NB4 (cell line): ENCODE measurements at regions not wholly inside any gene's neighbourhood (a gene's known extent, or its start where the extent isn't known, plus 50 kb on each side); places are given as distances from the start of the nearest gene placed in this dataset.

Experiments used
- DNase-seq: peaks from one replicate; pipeline ENCODE4 v3.0.0; 2010; ENCODE audit warnings: low read depth
- H3K4me3 ChIP-seq: one replicate; pipeline ENCODE4 v1.5.1; 2011; ENCODE audit warnings: mild to moderate bottlenecking, low read depth, low read length, moderate library complexity
- MYC ChIP-seq: IDR thresholded peaks from 2 replicates; pipeline ENCODE4 v1.6.1; 2011; ENCODE audit warnings: low read depth, low read length
- POLR2A ChIP-seq: IDR thresholded peaks from 2 replicates; pipeline ENCODE4 v1.6.1; 2011; ENCODE audit warnings: mild to moderate bottlenecking; ENCODE audit not compliant: insufficient read length; ENCODE audit errors: extremely low read depth
- TF ChIP-seq, protein P1 (sequence below): IDR thresholded peaks from 2 replicates; pipeline ENCODE4 v1.6.1; 2011; ENCODE audit warnings: low read depth, low read length
- TF ChIP-seq, protein P2 (sequence below): IDR thresholded peaks from one replicate; pipeline ENCODE4 v1.5.1; 2012; ENCODE audit warnings: low read depth, low read length

DNA sequence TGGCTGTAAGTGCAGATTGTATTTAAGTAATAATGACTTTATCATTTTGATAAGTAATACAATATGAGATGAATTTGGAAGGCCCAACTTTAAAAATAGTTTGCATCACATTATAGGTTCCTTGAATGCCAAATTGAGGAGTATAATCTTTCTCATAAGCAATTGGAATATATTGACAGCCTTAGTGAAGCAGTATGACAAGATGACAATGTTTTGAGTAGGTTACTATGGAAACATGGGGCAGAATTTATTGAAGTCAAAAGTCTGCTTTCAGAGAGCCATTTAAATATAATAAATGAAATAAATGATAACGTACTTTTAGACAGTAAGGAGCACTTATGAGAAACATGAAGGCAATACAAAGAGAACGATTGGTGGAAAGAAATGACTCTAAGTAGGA, 776.4 kb downstream of the TECRL start:
- TF ChIP-seq MYC (no peak), POLR2A (no peak)
- TF ChIP-seq, protein P1, sequence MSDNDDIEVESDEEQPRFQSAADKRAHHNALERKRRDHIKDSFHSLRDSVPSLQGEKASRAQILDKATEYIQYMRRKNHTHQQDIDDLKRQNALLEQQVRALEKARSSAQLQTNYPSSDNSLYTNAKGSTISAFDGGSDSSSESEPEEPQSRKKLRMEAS, result no peak
- TF ChIP-seq, protein P2, sequence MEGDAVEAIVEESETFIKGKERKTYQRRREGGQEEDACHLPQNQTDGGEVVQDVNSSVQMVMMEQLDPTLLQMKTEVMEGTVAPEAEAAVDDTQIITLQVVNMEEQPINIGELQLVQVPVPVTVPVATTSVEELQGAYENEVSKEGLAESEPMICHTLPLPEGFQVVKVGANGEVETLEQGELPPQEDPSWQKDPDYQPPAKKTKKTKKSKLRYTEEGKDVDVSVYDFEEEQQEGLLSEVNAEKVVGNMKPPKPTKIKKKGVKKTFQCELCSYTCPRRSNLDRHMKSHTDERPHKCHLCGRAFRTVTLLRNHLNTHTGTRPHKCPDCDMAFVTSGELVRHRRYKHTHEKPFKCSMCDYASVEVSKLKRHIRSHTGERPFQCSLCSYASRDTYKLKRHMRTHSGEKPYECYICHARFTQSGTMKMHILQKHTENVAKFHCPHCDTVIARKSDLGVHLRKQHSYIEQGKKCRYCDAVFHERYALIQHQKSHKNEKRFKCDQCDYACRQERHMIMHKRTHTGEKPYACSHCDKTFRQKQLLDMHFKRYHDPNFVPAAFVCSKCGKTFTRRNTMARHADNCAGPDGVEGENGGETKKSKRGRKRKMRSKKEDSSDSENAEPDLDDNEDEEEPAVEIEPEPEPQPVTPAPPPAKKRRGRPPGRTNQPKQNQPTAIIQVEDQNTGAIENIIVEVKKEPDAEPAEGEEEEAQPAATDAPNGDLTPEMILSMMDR, result no peak
- H3K4me3 ChIP-seq, result no peak overlapping the region
- no peak for DNase-seq

DNA sequence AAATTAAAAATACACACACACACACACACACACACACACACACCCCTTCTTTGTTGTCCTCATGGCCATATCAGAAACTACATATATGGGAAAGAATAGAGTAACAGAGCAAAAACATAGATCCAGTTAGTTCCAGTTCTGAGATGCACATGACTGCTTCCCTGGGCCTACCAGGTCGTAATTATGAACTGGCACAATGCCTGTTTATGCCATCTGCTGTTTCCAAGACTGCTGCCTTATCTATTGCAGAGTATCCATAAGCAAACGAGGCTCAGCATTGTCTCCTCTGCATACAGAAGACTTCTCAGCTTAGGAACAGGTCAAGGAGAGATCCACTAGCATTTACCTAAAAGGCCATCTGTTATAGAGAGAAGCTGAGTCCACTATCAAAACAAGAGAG, 789.0 kb downstream of the TECRL start:
- H3K4me3 ChIP-seq, result no peak overlapping the region
- TF ChIP-seq POLR2A, result no peak
- TF ChIP-seq MYC, result no peak
- TF ChIP-seq, protein P2, result no peak
- TF ChIP-seq, protein P1, result no peak
- no peak for DNase-seq

DNA sequence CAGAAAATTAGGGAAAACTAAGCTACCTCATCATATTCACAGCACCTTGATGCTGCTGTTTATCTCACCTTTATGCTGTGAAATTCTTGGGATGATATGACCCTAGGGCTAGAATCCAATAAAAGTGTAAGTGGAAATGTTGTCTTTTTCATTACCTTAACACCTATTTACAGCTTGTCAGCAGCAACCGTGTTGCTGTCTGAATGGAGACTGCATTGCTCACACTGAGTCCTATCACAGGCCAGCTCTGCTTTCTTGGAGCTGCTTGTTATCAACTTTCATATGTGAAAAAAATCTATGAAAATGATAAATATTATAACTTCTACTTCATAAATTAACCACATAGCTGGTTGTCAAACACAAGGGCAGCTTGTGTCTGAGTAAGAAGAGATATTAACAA, 789.5 kb downstream of the TECRL start:
- no peak for DNase-seq
- no peak overlapping the region for H3K4me3 ChIP-seq
- TF ChIP-seq, protein P1, result no peak
- no peak for TF ChIP-seq MYC
- TF ChIP-seq, protein P2, result no peak
- TF ChIP-seq POLR2A, result no peak

DNA sequence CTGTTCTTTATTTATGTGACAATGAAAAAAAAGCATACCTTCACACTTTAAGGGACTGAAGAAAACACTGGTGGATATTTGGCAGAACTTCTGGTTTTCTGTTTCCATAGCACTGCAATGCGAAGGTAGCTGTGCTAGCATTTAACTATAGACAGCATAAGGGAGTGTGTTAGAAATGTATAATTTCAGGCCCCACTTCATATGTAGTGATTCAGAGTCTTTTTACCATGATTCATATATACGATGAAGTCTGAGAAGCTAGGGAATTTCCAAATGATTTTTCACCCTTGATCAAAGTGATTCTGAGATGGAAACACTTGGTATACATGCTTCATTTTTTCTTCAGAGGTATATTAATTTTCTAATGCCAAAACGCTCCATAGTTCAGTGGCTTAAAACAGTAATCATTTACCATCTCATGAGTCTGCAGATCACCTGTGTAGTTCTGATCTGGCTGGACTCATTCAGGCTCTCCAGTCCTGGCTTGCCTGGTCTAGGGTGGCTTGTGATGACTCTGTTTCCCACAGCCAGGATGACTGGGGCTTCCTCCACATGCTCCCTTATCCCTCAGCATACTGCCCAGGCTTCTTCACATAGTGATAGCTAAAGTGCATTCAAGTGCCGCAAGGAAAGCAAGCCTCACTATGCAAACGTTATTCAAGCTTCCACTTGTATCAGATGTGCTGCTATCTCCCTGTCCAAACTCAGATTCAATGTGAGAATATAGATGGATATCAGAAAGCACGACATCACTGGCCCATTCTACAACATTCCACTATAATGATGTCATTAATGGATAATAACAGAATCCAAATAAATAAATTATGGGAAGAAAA, 790.1 kb downstream of the TECRL start:
- DNase-seq, result no peak
- TF ChIP-seq, protein P2, result no peak
- TF ChIP-seq POLR2A (no peak), MYC (no peak)
- TF ChIP-seq, protein P1, result no peak
- H3K4me3 ChIP-seq, result no peak overlapping the region

DNA sequence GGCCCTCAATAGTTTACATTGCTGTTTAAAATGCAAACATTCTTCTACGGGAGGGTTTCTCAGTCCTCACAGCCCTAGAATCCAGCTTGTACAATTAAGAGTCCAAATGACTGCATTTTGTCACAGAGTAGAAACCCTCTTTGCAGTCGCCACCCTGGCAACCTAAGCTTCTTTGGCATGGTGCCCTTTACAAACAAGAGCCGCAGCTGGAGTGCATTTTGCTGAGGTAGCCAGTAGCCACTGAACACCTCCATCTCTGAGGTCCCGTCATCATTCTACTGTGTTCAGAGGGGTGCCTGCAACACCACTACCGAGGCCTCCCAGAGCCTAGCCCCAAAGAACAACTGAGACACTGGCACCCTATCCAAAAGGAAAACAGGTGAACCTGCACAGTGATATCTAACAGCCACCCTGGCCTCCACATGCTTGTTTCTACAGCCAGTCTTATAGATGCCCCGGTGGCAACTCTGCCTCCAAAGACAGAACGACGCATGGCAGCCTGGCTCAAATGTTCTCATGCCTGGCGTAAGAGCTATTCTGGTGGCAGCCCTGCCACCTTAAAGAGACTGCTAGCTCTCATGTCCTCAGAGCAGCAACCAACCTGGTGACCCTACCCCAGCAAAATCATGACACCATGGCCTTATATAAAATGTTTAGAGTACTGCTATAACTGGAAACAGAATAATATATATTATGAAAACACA, 801.9 kb downstream of the TECRL start:
- no peak for DNase-seq
- TF ChIP-seq POLR2A (no peak), MYC (no peak)
- TF ChIP-seq, protein P1, result no peak
- TF ChIP-seq, protein P2, result no peak
- H3K4me3 ChIP-seq, result no peak overlapping the region
